ENCODE measurements at regions not wholly inside any gene's neighbourhood (a gene's known extent, or its start where the extent isn't known, plus 50 kb on each side); places are given as distances from the start of the nearest gene placed in this dataset.

- H3K79me2 ChIP-seq (ENCODE audit: control insufficient read depth, insufficient read depth, low read length): no peaks in the 10 kb centered on the region
- peaks cover 4% of the 10 kb centered on the region for H3K27me3 Mint-ChIP-seq
- peaks cover 6% of the 10 kb centered on the region for H3K4me1 Mint-ChIP-seq
- intact Hi-C loops (cut with micrococcal nuclease): no loop called here
- no peak for ATAC-seq (ENCODE audit: low read depth)
- TF ChIP-seq EZH2 (IDR thresholded peaks at IDR 0.05; ENCODE audit: borderline replicate concordance, insufficient read depth, low read depth, low read length, poor library complexity, severe bottlenecking) (no peak), CTCF (IDR thresholded peaks at IDR 0.05) (no peak)
- H3K27me3 ChIP-seq (replicated peaks in 1 of 4; ENCODE audit: control extremely low read depth in 1 of 4, control insufficient read depth in 3 of 4, insufficient read depth in 4 of 4, low read length in 3 of 4): peaks cover 0 to 3% (median 0%) of the 10 kb centered on the region in 4 experiments
- peaks cover 0 to 3% of the 10 kb centered on the region in 2 donors for H3K4me1 ChIP-seq (ENCODE audit: control insufficient read depth in 2 of 2, insufficient read depth in 2 of 2, low read length in 2 of 2)
- POLR2A ChIA-PET: no interaction called here
- CTCF ChIA-PET: no interaction called here
- no peaks in the 10 kb centered on the region for H3K9me3 Mint-ChIP-seq (ENCODE audit: insufficient read depth)
- no peak overlapping the region for H3K4me3 ChIP-seq (ENCODE audit: control extremely low read depth in 1 of 5, extremely low read depth in 1 of 5, insufficient read depth in 1 of 5, low read depth in 2 of 5, low read length in 4 of 5)
- H3K4me2 ChIP-seq (replicated peaks; ENCODE audit: low read depth, low read length, poor library complexity, severe bottlenecking): no peak overlapping the region
- H3K27ac ChIP-seq (ENCODE audit: low read length in 2 of 2): no peak overlapping the region
- 86% methylated on average over 10 of the region's 15 CpGs for WGBS (ENCODE audit: insufficient coverage)
- DNase-seq: no peak
- H3K9ac ChIP-seq (ENCODE audit: low read length): no peak overlapping the region
- no peak overlapping the region for H3K4me3 Mint-ChIP-seq
- H4K20me1 ChIP-seq (ENCODE audit: control insufficient read depth, insufficient read depth, low read length, poor library complexity, severe bottlenecking): no peaks in the 10 kb centered on the region
- H3K27ac Mint-ChIP-seq: no peak overlapping the region
- no peak overlapping the region for H2AFZ ChIP-seq (ENCODE audit: insufficient read depth, low read depth, low read length, poor library complexity, severe bottlenecking)
- no peaks in the 10 kb centered on the region for H3K9me3 ChIP-seq (ENCODE audit: control extremely low read depth in 1 of 3, control insufficient read depth in 2 of 3, insufficient read depth in 1 of 3, low read length in 2 of 3)
- H3K36me3 ChIP-seq (replicated peaks in 1 of 2; ENCODE audit: control extremely low read depth in 1 of 2, control insufficient read depth in 1 of 2, extremely low read depth in 1 of 2, insufficient read depth in 2 of 2, low read length in 1 of 2): no peaks in the 10 kb centered on the region
These were observed 145.4 kb upstream of the SATB2 start for GRCh38 chr2:199602896-199603717.

- H3K27ac ChIP-seq (ENCODE audit: low read length in 2 of 2): no peak overlapping the region
- 92% methylated on average over 2 of the region's 6 CpGs for WGBS (ENCODE audit: insufficient coverage)
- no peak overlapping the region for H3K9ac ChIP-seq (ENCODE audit: low read length)
- H4K20me1 ChIP-seq (ENCODE audit: control insufficient read depth, insufficient read depth, low read length, poor library complexity, severe bottlenecking): no peaks in the 10 kb centered on the region
- ChIA-PET POLR2A (no interaction called here), CTCF (interaction anchor here (0.6 kb wide), 1 partner anchor 335 kb away, joined by 4 read pairs; no protein-coding TSS in a partner anchor)
- H3K4me2 ChIP-seq (replicated peaks; ENCODE audit: low read depth, low read length, poor library complexity, severe bottlenecking): no peak overlapping the region
- no peak overlapping the region for H2AFZ ChIP-seq (ENCODE audit: insufficient read depth, low read depth, low read length, poor library complexity, severe bottlenecking)
- no peaks in the 10 kb centered on the region for H3K79me2 ChIP-seq (ENCODE audit: control insufficient read depth, insufficient read depth, low read length)
- no peak for ATAC-seq (ENCODE audit: low read depth)
- DNase-seq: no peak
- Mint-ChIP-seq H3K27ac (no peak overlapping the region), H3K4me1 (peaks cover 6% of the 10 kb centered on the region), H3K27me3 (peaks cover 4% of the 10 kb centered on the region), H3K9me3 (ENCODE audit: insufficient read depth) (no peaks in the 10 kb centered on the region), H3K4me3 (no peak overlapping the region)
- H3K27me3 ChIP-seq (replicated peaks in 1 of 4; ENCODE audit: control extremely low read depth in 1 of 4, control insufficient read depth in 3 of 4, insufficient read depth in 4 of 4, low read length in 3 of 4): peaks cover 0 to 3% (median 0%) of the 10 kb centered on the region in 4 experiments
- no peak for TF ChIP-seq CTCF (IDR thresholded peaks at IDR 0.05)
- no peaks in the 10 kb centered on the region for H3K9me3 ChIP-seq (ENCODE audit: control extremely low read depth in 1 of 3, control insufficient read depth in 2 of 3, insufficient read depth in 1 of 3, low read length in 2 of 3)
- no peak overlapping the region for H3K4me3 ChIP-seq (ENCODE audit: control extremely low read depth in 1 of 5, extremely low read depth in 1 of 5, insufficient read depth in 1 of 5, low read depth in 2 of 5, low read length in 4 of 5)
- intact Hi-C loops (cut with micrococcal nuclease): no loop called here
- no peaks in the 10 kb centered on the region for H3K36me3 ChIP-seq (replicated peaks in 1 of 2; ENCODE audit: control extremely low read depth in 1 of 2, control insufficient read depth in 1 of 2, extremely low read depth in 1 of 2, insufficient read depth in 2 of 2, low read length in 1 of 2)
- H3K4me1 ChIP-seq (ENCODE audit: control insufficient read depth in 2 of 2, insufficient read depth in 2 of 2, low read length in 2 of 2): peaks cover 0 to 3% of the 10 kb centered on the region in 2 donors
These were observed 144.6 kb upstream of the SATB2 start for GRCh38 chr2:199602271-199602895.

All from B cell (primary cell).